ENCODE measurements at regions not wholly inside any gene's neighbourhood (a gene's known extent, or its start where the extent isn't known, plus 50 kb on each side); places are given as distances from the start of the nearest gene placed in this dataset.

GRCh38 chr5:174649391-174649790 is 75.0 kb upstream of the MSX2 start:
- 99% methylated on average over 8 of the region's 8 CpGs for WGBS
- Histone ChIP-seq H3K9me3 (ENCODE audit: insufficient read depth, low read depth, low read length) (peaks cover 5% of the 10 kb centered on the region; the same call in 1 of the 2 replicates), H3K36me3 (ENCODE audit: insufficient read depth, low read length) (no peaks in the 10 kb centered on the region), H3K27me3 (ENCODE audit: insufficient read depth, low read length) (no peaks in the 10 kb centered on the region), H3K27ac (ENCODE audit: low read depth, low read length) (no peak overlapping the region), H3K4me3 (ENCODE audit: low read length) (no peak overlapping the region), H3K9ac (ENCODE audit: low read depth, low read length) (no peak overlapping the region), H3K4me1 (ENCODE audit: insufficient read depth, low read length) (0 out of 2 replicates have a peak, but pooled peaks cover 5% of the 10 kb centered on the region)

GRCh38 chr5:174654442-174654841 is 69.9 kb upstream of the MSX2 start:
- Histone ChIP-seq H3K36me3 (ENCODE audit: insufficient read depth, low read length) (no peaks in the 10 kb centered on the region), H3K27ac (ENCODE audit: low read depth, low read length) (no peak overlapping the region), H3K4me3 (ENCODE audit: low read length) (no peak overlapping the region), H3K9me3 (ENCODE audit: insufficient read depth, low read depth, low read length) (no peaks in the 10 kb centered on the region), H3K9ac (ENCODE audit: low read depth, low read length) (no peak overlapping the region), H3K4me1 (ENCODE audit: insufficient read depth, low read length) (0 out of 2 replicates have a peak, but pooled peaks cover 5% of the 10 kb centered on the region), H3K27me3 (ENCODE audit: insufficient read depth, low read length) (no peaks in the 10 kb centered on the region)
- WGBS = 85% methylated on average over 3 of the region's 3 CpGs

GRCh38 chr5:174655351-174655750 is 69.0 kb upstream of the MSX2 start:
- Histone ChIP-seq H3K36me3 (ENCODE audit: insufficient read depth, low read length) (no peaks in the 10 kb centered on the region), H3K4me1 (ENCODE audit: insufficient read depth, low read length) (0 out of 2 replicates have a peak, but pooled peaks cover 5% of the 10 kb centered on the region), H3K27me3 (ENCODE audit: insufficient read depth, low read length) (no peaks in the 10 kb centered on the region), H3K27ac (ENCODE audit: low read depth, low read length) (no peak overlapping the region), H3K9me3 (ENCODE audit: insufficient read depth, low read depth, low read length) (no peaks in the 10 kb centered on the region), H3K4me3 (ENCODE audit: low read length) (no peak overlapping the region), H3K9ac (ENCODE audit: low read depth, low read length) (no peak overlapping the region)
- 81% methylated on average over 4 of the region's 4 CpGs for WGBS

- H3K9ac ChIP-seq (ENCODE audit: low read depth, low read length) = no peak overlapping the region
- 98% methylated on average over 3 of the region's 4 CpGs for WGBS
- no peak overlapping the region for H3K27ac ChIP-seq (ENCODE audit: low read depth, low read length)
- H3K27me3 ChIP-seq (ENCODE audit: insufficient read depth, low read length) = peaks cover 2% of the 10 kb centered on the region; the same call in 1 of the 2 replicates
- H3K4me1 ChIP-seq (ENCODE audit: insufficient read depth, low read length) = no peaks in the 10 kb centered on the region; the same call in 1 of the 2 replicates
- H3K36me3 ChIP-seq (ENCODE audit: insufficient read depth, low read length) = no peaks in the 10 kb centered on the region
- H3K9me3 ChIP-seq (ENCODE audit: insufficient read depth, low read depth, low read length) = peaks cover 7% of the 10 kb centered on the region; the same call in 1 of the 2 replicates
- no peak overlapping the region for H3K4me3 ChIP-seq (ENCODE audit: low read length)
Measured at GRCh38 chr5:174664180-174664850, 60.1 kb upstream of the MSX2 start.

DNA sequence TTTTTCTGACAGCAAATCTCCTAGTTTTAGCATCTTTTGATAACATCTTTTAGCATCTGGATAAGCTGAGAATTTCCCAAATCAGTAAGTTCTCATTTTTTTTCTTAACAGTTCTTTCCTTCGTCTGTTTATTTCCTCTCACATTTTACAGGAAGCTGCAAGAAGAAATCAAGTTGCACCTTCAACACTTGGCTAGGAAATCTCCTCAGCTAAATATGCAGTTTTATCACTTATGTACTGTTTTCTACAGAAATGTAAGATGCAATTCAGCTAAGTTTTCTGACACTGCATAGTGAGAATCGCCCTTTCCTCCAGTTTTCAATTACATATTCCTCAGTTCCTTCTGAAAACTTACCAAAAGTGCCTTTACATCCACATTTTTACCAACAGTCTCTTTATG is 59.0 kb upstream of the MSX2 start:
- 96% methylated on average over 2 of the region's 2 CpGs for WGBS
- Histone ChIP-seq H3K4me1 (ENCODE audit: insufficient read depth, low read length) (no peaks in the 10 kb centered on the region; the same call in 1 of the 2 replicates), H3K36me3 (ENCODE audit: insufficient read depth, low read length) (no peaks in the 10 kb centered on the region), H3K9ac (ENCODE audit: low read depth, low read length) (no peak overlapping the region), H3K27ac (ENCODE audit: low read depth, low read length) (no peak overlapping the region), H3K27me3 (ENCODE audit: insufficient read depth, low read length) (peaks cover 2% of the 10 kb centered on the region; the same call in 1 of the 2 replicates), H3K4me3 (ENCODE audit: low read length) (no peak overlapping the region), H3K9me3 (ENCODE audit: insufficient read depth, low read depth, low read length) (peaks cover 7% of the 10 kb centered on the region; the same call in 1 of the 2 replicates)

DNA sequence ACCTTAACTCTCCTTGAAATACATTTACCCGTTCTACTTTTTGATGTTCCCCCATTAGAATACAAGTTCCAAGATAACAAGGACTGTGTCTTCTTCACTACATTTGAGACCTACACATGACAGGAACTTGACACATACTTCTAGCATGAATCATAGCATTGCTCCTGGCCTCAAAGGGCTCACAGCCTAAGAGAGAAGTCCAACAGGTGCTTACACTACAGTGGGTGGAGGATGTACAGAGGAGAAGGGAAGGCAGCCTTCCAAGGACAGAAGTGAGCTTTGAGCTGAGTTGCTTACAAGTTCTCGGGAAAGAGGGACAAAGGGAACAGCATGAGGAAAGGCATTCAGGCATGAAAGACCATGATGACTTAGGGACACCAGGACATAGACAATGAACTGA is 56.9 kb upstream of the MSX2 start:
- H3K9me3 ChIP-seq (ENCODE audit: insufficient read depth, low read depth, low read length) = peaks cover 7% of the 10 kb centered on the region; the same call in 1 of the 2 replicates
- H3K4me3 ChIP-seq (ENCODE audit: low read length) = no peak overlapping the region
- whole genome bisulfite sequencing = 92% methylated on average over 2 of the region's 2 CpGs
- H3K9ac ChIP-seq (ENCODE audit: low read depth, low read length) = no peak overlapping the region
- H3K36me3 ChIP-seq (ENCODE audit: insufficient read depth, low read length) = no peaks in the 10 kb centered on the region
- no peaks in the 10 kb centered on the region for H3K27me3 ChIP-seq (ENCODE audit: insufficient read depth, low read length)
- no peak overlapping the region for H3K27ac ChIP-seq (ENCODE audit: low read depth, low read length)
- no peaks in the 10 kb centered on the region; the same call in 1 of the 2 replicates for H3K4me1 ChIP-seq (ENCODE audit: insufficient read depth, low read length)

DNA sequence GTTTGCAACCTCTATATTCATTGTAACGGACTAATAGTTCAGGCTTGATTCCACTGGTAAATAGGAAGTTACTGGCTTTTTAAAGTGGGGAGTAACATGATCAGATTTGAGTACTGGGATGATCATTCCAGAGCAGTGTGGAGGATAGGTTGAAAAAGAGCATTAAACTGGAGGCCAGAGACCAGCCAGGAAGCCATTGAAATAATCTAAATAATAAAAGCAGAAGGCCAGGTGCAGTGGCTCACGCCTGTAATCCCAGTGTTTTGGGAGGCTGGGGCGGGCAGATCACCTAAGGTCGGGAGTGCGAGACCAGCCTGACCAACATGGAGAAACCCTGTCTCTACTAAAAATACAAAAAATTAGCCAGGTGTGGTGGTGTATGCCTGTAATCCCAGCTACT is 56.0 kb upstream of the MSX2 start:
- Histone ChIP-seq H3K4me1 (ENCODE audit: insufficient read depth, low read length) (no peaks in the 10 kb centered on the region; the same call in 1 of the 2 replicates), H3K4me3 (ENCODE audit: low read length) (no peak overlapping the region), H3K27me3 (ENCODE audit: insufficient read depth, low read length) (no peaks in the 10 kb centered on the region), H3K36me3 (ENCODE audit: insufficient read depth, low read length) (no peaks in the 10 kb centered on the region), H3K9me3 (ENCODE audit: insufficient read depth, low read depth, low read length) (peaks cover 7% of the 10 kb centered on the region; the same call in 1 of the 2 replicates), H3K9ac (ENCODE audit: low read depth, low read length) (no peak overlapping the region), H3K27ac (ENCODE audit: low read depth, low read length) (no peak overlapping the region)
- 93% methylated on average over 3 of the region's 5 CpGs for WGBS

All from HUES64 (cell line).